A673 (cell line): ENCODE measurements at regions not wholly inside any gene's neighbourhood (a gene's known extent, or its start where the extent isn't known, plus 50 kb on each side); places are given as distances from the start of the nearest gene placed in this dataset.

ENCODE experiments used
- BruUV-seq: library from RNA; stranded (reverse); fragments of 400-500 nt; replicated peaks from 2 replicates; lab custom pipeline; 2021; lab: Mats Ljungman, UMichigan
- CTCF ChIA-PET: fragments of 300-600 bp; sonication (Branson Sonifier 250); formaldehyde crosslinking; loops from one replicate; lab custom pipeline; 2022; ENCODE audit warnings: antibody characterized with exemption; lab: Charles Lee
- POLR2A ChIA-PET: fragments of 300-600 bp; sonication (Branson Sonifier 250); formaldehyde crosslinking; loops from one replicate; lab custom pipeline; 2022; ENCODE audit warnings: antibody characterized with exemption; ENCODE audit not compliant: low non-redundant PET; lab: Charles Lee
- DNase-seq: peaks from one replicate; pipeline ENCODE4 v3.0.0-alpha.2; 2015; ENCODE audit warnings: low spot score
- H3K27ac ChIP-seq: fragments of 200-600 bp; sonication (generic); 2 replicates; pipeline ENCODE4 v1.5.1; 2016; ENCODE audit warnings: mixed run types, low read depth, mild to moderate bottlenecking, mixed read lengths, antibody characterized with exemption, low read length; ENCODE audit not compliant: poor library complexity, severe bottlenecking
- H3K27me3 ChIP-seq: fragments of 200-600 bp; sonication (generic); replicated peaks from 2 replicates; pipeline ENCODE4 v1.6.1; 2017; ENCODE audit warnings: mixed run types, low read depth, mild to moderate bottlenecking, mixed read lengths, antibody characterized with exemption, low read length; ENCODE audit not compliant: insufficient read depth, poor library complexity
- H3K36me3 ChIP-seq: fragments of 200-600 bp; sonication (generic); 2 replicates; pipeline ENCODE4 v1.6.1; 2016; ENCODE audit warnings: mixed run types, mild to moderate bottlenecking, mixed read lengths, antibody characterized with exemption, low read length; ENCODE audit not compliant: insufficient read depth, poor library complexity, severe bottlenecking
- H3K4me1 ChIP-seq: fragments of 200-600 bp; sonication (generic); 2 replicates; pipeline ENCODE4 v1.6.1; 2017; ENCODE audit warnings: mixed run types, mild to moderate bottlenecking, mixed read lengths, antibody characterized with exemption, low read length; ENCODE audit not compliant: insufficient read depth, poor library complexity, severe bottlenecking
- H3K4me3 ChIP-seq: fragments of 200-600 bp; sonication (generic); 2 replicates; pipeline ENCODE4 v1.5.1; 2016; ENCODE audit warnings: low read depth, mixed run types, mild to moderate bottlenecking, mixed read lengths, low read length; ENCODE audit not compliant: poor library complexity, severe bottlenecking
- H3K9me3 ChIP-seq: fragments of 200-600 bp; sonication (generic); 2 replicates; pipeline ENCODE4 v1.6.1; 2016; ENCODE audit warnings: mixed run types, low read depth, mild to moderate bottlenecking, mixed read lengths, antibody characterized with exemption, low read length; ENCODE audit not compliant: poor library complexity, severe bottlenecking
- CTCF ChIP-seq: fragments of 300-800, 200-600 bp; sonication (generic); conservative IDR thresholded peaks from 2 replicates; pipeline ENCODE4 v1.5.1; 2017; ENCODE audit warnings: low read depth, mild to moderate bottlenecking, antibody characterized with exemption, low read length, moderate library complexity, mixed read lengths
- EZH2 ChIP-seq: fragments of 200-600 bp; sonication (generic); IDR thresholded peaks from 2 replicates; pipeline ENCODE4 v1.6.1; 2017; ENCODE audit warnings: borderline replicate concordance, low read depth, mild to moderate bottlenecking, mixed read lengths, antibody characterized with exemption, low read length; ENCODE audit not compliant: poor library complexity, severe bottlenecking
- intact Hi-C: fragments of 100-400 bp; cut with micrococcal nuclease; formaldehyde crosslinking; loops from one replicate; pipeline ENCODE4 v1.10.0; 2022; ENCODE audit not compliant: unreplicated experiment

GRCh38 chr10:56286096-56286495, 75.0 kb downstream of the ZWINT start:
- no peaks in the 10 kb centered on the region for H3K27me3 ChIP-seq
- H3K4me3 ChIP-seq: no peak overlapping the region
- no peak for DNase-seq
- intact Hi-C loops: no loop called here
- H3K4me1 ChIP-seq: no peaks in the 10 kb centered on the region
- POLR2A ChIA-PET: no interaction called here
- CTCF ChIA-PET: no interaction called here
- peaks cover 10% of the 10 kb centered on the region for H3K9me3 ChIP-seq
- no TSS peak for BruUV-seq
- no peaks in the 10 kb centered on the region for H3K36me3 ChIP-seq
- no peak overlapping the region for H3K27ac ChIP-seq
- TF ChIP-seq EZH2 (no peak), CTCF (no peak)

GRCh38 chr10:56279270-56279669, 81.8 kb downstream of the ZWINT start:
- TF ChIP-seq CTCF (no peak), EZH2 (no peak)
- intact Hi-C loops: no loop called here
- no peak for DNase-seq
- H3K9me3 ChIP-seq: no peaks in the 10 kb centered on the region
- no peak overlapping the region for H3K27ac ChIP-seq
- no TSS peak for BruUV-seq
- ChIA-PET POLR2A (no interaction called here), CTCF (no interaction called here)
- no peaks in the 10 kb centered on the region for H3K36me3 ChIP-seq
- no peak overlapping the region for H3K4me3 ChIP-seq
- no peaks in the 10 kb centered on the region for H3K27me3 ChIP-seq
- no peaks in the 10 kb centered on the region for H3K4me1 ChIP-seq

GRCh38 chr10:56269181-56269580, 91.9 kb downstream of the ZWINT start:
- CTCF ChIA-PET: no interaction called here
- no TSS peak for BruUV-seq

More at GRCh38 chr10:56269181-56269580, 91.9 kb downstream of the ZWINT start:
- DNase-seq: no peak
- no peak overlapping the region for H3K4me3 ChIP-seq
- intact Hi-C loops: no loop called here
- no peak overlapping the region for H3K27ac ChIP-seq
- H3K9me3 ChIP-seq: peaks cover 12% of the 10 kb centered on the region
- no peaks in the 10 kb centered on the region for H3K4me1 ChIP-seq
- no peaks in the 10 kb centered on the region for H3K36me3 ChIP-seq
- no peaks in the 10 kb centered on the region for H3K27me3 ChIP-seq
- POLR2A ChIA-PET: no interaction called here
- TF ChIP-seq CTCF: no peak
- no peak for TF ChIP-seq EZH2
